ENCODE measurements at regions not wholly inside any gene's neighbourhood (a gene's known extent, or its start where the extent isn't known, plus 50 kb on each side); places are given as distances from the start of the nearest gene placed in this dataset.

- TF ChIP-seq CTCF (IDR thresholded peaks at IDR 0.05; ENCODE audit: poor library complexity) (no peak), EZH2phosphoT487 (IDR thresholded peaks at IDR 0.05; ENCODE audit: low read depth, severe bottlenecking, unreplicated experiment) (no peak)
Observed at GRCh38 chr10:37671802-37672201, 185.6 kb downstream of the ZNF248 start.

Data from hepatocyte (in vitro differentiated cells).